ENCODE measurements at regions not wholly inside any gene's neighbourhood (a gene's known extent, or its start where the extent isn't known, plus 50 kb on each side); places are given as distances from the start of the nearest gene placed in this dataset.

- no peak overlapping the region for H3K4me3 ChIP-seq (ENCODE audit: low read depth, low read length)
- no peak for DNase-seq (ENCODE audit: low read depth)
- TF ChIP-seq CTCF (conservative IDR thresholded peaks at IDR 0.05; ENCODE audit: low read depth, low read length): no peak
These were observed 277.2 kb upstream of the MGAT5 start for GRCh38 chr2:133976659-133977058.

GRCh38 chr2:133977405-133977804 is 276.5 kb upstream of the MGAT5 start:
- TF ChIP-seq CTCF (conservative IDR thresholded peaks at IDR 0.05; ENCODE audit: low read depth, low read length): no peak
- H3K4me3 ChIP-seq (ENCODE audit: low read depth, low read length): no peak overlapping the region
- DNase-seq (ENCODE audit: low read depth): no peak

- no peak for DNase-seq (ENCODE audit: low read depth)
- H3K4me3 ChIP-seq (ENCODE audit: low read depth, low read length): no peak overlapping the region
- no peak for TF ChIP-seq CTCF (conservative IDR thresholded peaks at IDR 0.05; ENCODE audit: low read depth, low read length)
These were observed 271.6 kb upstream of the MGAT5 start for GRCh38 chr2:133982256-133982655.

- TF ChIP-seq CTCF (conservative IDR thresholded peaks at IDR 0.05; ENCODE audit: low read depth, low read length): no peak
- H3K4me3 ChIP-seq (ENCODE audit: low read depth, low read length): no peak overlapping the region
- no peak for DNase-seq (ENCODE audit: low read depth)
These were observed 268.3 kb upstream of the MGAT5 start for GRCh38 chr2:133985563-133985962.

GRCh38 chr2:133986081-133986837 is 267.6 kb upstream of the MGAT5 start:
- no peak overlapping the region for H3K4me3 ChIP-seq (ENCODE audit: low read depth, low read length)
- TF ChIP-seq CTCF (conservative IDR thresholded peaks at IDR 0.05; ENCODE audit: low read depth, low read length): no peak
- peak; percentile 23 for DNase-seq (ENCODE audit: low read depth)

- no peak for TF ChIP-seq CTCF (conservative IDR thresholded peaks at IDR 0.05; ENCODE audit: low read depth, low read length)
- peak; percentile 14 for DNase-seq (ENCODE audit: low read depth)
- no peak overlapping the region for H3K4me3 ChIP-seq (ENCODE audit: low read depth, low read length)
These were observed 266.7 kb upstream of the MGAT5 start for GRCh38 chr2:133986881-133987795.
